HG02870 (cell line): ENCODE measurements at regions not wholly inside any gene's neighbourhood (a gene's known extent, or its start where the extent isn't known, plus 50 kb on each side); places are given as distances from the start of the nearest gene placed in this dataset.
"Not testable (repeated sequence)": the region's sequence is repeated elsewhere in the genome, so short reads cannot be mapped to it uniquely, and the experiment has no call there.

Source experiments
- ATAC-seq: cut with Tn5 transposase; IDR thresholded peaks from one replicate; pipeline ENCODE4 v1.9.1; 2021; ENCODE audit warnings: mild to moderate bottlenecking, moderate library complexity; ENCODE audit not compliant: unreplicated experiment

GRCh38 chr3:164752812-164753211 lies 325.5 kb downstream of the SI start:
- ATAC-seq, result no peak

- ATAC-seq, result no peak
Measured at GRCh38 chr3:164748626-164749025, 329.7 kb downstream of the SI start.

DNA sequence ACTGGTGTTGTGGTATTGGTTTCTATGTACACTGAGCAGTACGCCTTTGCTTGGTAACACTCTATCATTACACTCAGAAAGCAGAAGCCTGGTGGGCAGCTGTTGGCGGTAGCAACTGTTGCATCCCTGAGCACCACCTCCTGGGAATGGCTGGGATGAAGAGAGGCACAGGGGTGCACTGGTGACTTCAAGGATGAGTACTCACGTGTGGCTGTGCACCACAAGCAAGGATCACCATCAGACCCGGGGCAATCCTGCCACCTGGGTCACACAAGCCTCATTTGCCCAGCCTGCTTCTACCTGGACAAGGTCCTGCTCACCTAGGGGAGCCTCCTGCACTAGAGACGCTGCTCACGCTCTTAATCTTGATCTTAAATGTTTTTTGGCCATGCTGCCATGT lies 336.4 kb downstream of the SI start:
- ATAC-seq, result no peak

DNA sequence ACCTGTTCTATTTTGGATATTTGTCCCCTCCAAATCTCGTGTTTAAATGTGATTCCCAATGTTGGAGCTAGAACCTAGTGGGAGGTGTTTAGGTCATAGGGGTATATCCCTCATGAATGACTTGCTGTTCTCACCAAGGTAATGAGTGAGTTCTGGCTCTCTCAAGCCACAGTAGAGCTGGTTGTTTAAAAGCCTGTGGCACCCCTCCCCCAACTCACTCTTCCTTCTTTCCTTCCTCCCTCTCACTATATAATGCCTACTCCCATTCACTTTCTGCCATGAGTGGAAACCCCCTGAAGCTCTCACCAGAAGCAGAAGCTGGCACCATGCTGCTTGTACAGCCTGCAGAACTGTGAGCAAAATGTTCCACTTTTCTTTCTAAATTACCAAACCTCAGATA lies 341.1 kb downstream of the SI start:
- no peak for ATAC-seq

GRCh38 chr3:164732166-164732565 lies 346.1 kb downstream of the SI start:
- ATAC-seq, result no peak

GRCh38 chr3:164730815-164731360 lies 347.4 kb downstream of the SI start:
- ATAC-seq, result no peak

DNA sequence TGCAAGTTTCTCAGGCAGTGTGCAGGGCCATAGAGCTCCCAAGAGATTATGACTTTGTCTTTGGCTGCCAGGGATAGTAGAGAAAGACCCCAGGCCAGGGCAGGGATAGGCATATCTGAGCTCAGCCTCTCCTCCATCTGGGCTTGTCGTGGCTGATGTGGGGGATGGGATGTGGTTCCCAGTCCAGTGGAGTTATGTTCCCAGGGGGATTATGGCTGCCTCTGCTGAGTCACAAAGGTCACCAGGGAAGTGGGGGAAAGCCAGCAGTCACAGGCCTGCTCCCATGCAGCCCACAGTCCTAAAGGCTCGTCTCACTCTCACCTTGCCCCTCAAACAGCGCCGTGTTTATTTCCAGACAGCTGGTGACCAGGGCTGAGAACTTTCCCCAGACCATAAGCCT lies 354.9 kb downstream of the SI start:
- ATAC-seq, result no peak

- ATAC-seq, result not testable (repeated sequence)
Measured at GRCh38 chr3:164702808-164703207, 375.5 kb downstream of the SI start.

GRCh38 chr3:164687902-164688301 lies 390.4 kb downstream of the SI start:
- no peak for ATAC-seq

GRCh38 chr3:164687211-164687610 lies 391.1 kb downstream of the SI start:
- ATAC-seq, result no peak

DNA sequence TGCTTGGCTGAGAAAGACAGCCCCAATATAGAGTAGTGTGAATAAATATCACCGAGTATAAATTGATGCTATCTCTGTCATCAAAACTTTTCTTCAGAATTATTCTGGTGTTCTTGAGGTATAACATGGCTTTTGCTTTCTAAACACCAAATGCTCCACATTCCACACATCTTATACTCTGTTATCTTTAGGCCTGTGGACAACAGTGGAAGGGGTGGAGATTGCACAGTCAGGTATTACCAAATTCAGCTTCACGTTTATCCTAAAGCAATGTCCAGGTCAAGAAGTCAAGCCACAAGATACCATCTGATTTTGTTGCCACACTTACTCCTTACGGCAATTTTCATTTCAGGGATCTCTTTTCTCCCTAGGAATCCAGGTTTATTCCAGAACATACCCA lies 394.8 kb downstream of the SI start:
- no peak for ATAC-seq

DNA sequence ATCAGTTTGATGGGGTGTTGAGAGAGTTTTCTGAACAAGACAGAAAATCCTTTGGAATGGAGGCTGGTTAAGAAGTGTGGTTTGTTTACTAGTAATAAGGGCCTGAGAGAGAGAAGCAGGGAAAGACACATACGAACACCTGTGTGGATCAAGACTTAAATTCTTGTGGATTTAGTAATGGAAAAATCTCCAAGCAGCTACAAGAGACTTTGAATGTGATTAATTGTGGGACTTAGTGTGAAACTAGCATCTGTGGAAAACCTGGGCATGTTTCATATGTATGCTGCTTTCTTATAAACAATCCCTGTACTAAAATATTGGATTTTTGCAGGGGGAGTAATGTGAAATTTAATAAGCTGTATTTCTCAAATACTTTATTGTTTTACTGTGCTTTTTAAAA lies 399.1 kb downstream of the SI start:
- ATAC-seq, result no peak

DNA sequence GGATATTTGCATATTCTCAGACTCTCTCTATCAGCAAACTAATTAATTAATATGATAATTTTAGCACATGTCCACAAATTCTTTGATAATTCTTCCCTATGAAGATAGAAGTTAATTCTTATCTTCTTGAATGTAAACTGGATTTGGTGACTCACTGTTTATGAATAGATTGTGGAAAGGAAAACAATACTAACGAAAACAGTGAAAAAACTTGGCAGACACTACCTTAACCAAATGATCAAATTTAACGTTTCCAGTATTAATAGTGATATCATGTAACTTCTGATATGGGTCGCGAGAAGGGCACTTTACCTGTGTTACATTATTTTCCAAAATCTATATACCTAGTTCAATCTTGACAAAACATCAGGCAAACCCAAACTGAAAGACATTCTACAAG lies 401.0 kb downstream of the SI start:
- ATAC-seq, result no peak

DNA sequence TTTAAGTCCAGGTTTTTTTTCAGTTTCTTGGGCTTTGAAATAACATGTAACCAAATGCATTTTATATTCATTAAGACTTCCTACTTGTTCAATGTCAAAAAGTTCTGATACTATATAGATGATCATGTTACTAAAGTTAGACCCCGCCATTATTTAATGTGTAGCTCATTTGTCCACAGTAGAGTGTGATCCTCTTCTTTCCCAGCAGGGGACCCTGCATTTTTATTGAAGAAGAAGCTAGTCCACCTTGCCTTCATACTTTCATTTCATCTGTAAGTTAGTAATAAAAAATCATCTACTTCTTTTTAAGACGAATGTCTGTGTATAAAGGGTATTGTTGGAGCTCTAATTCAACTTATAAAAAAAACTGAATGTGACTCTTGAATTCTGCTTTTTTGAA lies 404.6 kb downstream of the SI start:
- no peak for ATAC-seq

DNA sequence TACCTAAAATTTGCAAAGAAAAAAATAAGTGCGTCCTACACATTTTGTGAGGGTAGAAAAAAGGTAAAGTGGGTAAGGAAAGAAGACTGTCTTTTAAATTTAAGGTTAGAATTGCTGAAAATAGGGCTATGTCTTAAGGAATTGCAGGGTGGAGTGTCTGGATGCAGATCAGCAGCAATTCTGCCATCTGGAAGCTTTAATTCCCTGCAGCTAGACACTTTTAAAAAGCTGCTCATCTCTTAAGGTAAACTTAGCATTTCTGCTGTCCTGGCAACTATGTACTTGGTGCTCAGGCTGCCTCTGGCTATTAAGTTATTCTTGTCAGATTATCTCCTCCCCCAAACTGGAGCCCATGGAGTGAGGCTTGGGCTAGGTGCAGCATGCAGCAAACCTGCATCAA lies 420.2 kb downstream of the SI start:
- no peak for ATAC-seq

GRCh38 chr3:164657631-164658030 lies 420.7 kb downstream of the SI start:
- no peak for ATAC-seq

GRCh38 chr3:164655462-164655861 lies 422.8 kb downstream of the SI start:
- no peak for ATAC-seq

DNA sequence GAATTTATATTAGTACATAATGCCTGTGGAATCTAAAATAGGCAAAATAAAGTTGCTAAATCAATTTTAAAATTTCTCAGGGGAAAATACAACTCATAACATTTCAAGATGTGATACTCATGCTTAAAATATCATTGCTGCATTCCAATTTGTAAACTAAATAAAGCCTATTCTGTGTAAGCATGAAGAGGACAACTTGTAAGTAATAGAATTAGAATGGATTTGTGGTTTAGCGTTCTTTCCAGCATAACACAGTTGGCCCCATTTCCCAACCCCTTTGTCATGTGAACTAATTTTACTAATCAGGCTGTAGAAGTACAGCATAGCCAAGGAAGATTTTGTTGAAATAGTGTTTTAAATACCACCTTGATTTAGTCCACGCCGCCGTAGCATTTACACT lies 437.2 kb downstream of the SI start:
- no peak for ATAC-seq

DNA sequence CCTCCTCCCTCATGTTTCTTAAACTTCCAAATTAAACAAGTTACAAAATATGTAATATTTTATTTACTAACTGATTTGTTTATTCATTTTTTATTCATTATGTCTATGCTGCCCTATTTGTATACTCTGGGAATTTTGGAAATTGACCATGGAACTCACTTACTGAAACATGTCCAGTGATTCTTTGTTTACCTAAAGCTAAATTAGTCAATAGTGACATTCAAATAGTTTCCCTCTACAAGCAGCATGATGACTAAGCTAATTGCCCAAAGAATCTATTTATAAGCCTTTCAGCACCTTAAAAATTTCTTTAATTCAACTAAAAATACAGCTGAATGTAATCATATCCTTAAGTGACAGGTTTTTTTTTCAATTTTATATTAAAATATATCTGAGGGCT lies 437.7 kb downstream of the SI start:
- no peak for ATAC-seq

GRCh38 chr3:164620956-164621355 lies 457.3 kb downstream of the SI start:
- no peak for ATAC-seq

- ATAC-seq, result no peak
Measured at GRCh38 chr3:164620423-164620822, 457.9 kb downstream of the SI start.

DNA sequence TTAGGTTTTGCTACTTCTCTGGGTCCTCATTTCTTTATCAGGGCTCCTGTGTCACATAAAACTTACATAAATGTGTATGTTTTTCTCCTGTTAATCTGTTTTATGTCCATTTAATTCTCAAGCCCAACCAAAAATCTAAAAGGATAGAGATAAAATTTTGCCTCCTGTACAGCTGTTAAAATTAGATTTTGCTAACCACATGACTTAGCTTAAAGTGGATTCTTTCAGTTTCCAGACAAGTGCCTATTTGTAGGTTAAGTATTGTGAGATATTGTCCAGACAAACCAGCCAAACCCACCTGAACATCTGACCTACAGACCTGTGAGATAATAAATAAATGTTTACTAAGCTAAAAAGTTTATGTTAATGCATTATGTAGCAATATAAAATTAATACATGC lies 465.5 kb downstream of the SI start:
- ATAC-seq, result no peak

DNA sequence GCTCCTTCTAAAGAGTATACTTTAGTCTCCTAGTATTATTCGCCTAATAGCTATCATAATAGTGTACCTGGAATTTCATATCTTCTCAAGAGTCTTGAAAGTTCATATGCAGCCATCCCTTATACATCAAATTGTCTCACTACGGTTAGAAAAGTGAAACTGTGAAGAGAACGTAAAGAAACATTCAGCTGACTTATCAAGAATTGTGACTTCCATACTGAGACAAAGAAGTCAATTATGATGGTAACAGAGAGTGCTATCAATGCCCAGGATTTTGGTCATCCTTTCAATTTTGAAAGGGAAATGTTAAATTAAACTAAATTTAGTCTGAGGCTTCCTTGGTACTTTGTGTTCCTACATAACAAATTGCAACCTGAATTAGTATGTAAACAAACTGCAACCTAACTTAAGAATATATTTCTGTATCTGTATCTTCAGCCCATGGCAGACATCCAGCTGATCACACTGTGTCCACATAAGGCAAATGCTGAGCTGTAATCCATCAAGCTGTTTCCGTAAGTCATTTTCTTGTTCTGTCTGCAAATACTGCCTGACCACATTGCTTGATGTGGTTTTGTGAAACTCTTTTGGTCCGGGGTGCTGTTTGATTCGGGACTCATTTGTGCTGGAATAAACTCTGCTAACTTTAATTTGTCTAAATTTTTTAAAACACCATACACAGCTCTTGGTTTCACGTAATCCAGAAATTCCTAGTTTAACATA lies 469.6 kb downstream of the SI start:
- ATAC-seq, result no peak
